ENCODE measurements at regions not wholly inside any gene's neighbourhood (a gene's known extent, or its start where the extent isn't known, plus 50 kb on each side); places are given as distances from the start of the nearest gene placed in this dataset.

- TF ChIP-seq CTCF (IDR thresholded peaks at IDR 0.05) (no peak), POLR2A (IDR thresholded peaks at IDR 0.05) (no peak), POLR2AphosphoS5 (IDR thresholded peaks at IDR 0.05) (no peak), EP300 (IDR thresholded peaks at IDR 0.05) (no peak)
These were observed 77.0 kb upstream of the PRR23C start for GRCh38 chr3:139121513-139122220.

Measured in sigmoid colon (tissue), 4 donors.